ENCODE measurements at regions not wholly inside any gene's neighbourhood (a gene's known extent, or its start where the extent isn't known, plus 50 kb on each side); places are given as distances from the start of the nearest gene placed in this dataset.

- CTCF ChIA-PET = no interaction called here
Measured at GRCh38 chr7:27466703-27467102, 196.0 kb downstream of the HIBADH start.

More at GRCh38 chr7:27466703-27467102, 196.0 kb downstream of the HIBADH start:
- no peak overlapping the region for H2AFZ ChIP-seq (ENCODE audit: low read depth, low read length, poor library complexity, severe bottlenecking)
- no peak overlapping the region for H3K27ac ChIP-seq (ENCODE audit: low read depth, low read length)
- DNase-seq (ENCODE audit: low read depth, low spot score) (no peak), ATAC-seq (no peak)
- TF ChIP-seq JUND (IDR thresholded peaks at IDR 0.05) (no peak), REST (IDR thresholded peaks at IDR 0.05; ENCODE audit: low read depth) (no peak), SP1 (IDR thresholded peaks at IDR 0.05; ENCODE audit: low read depth) (no peak), EGR1 (IDR thresholded peaks at IDR 0.05; ENCODE audit: low read depth) (no peak), EZH2phosphoT487 (IDR thresholded peaks at IDR 0.05; ENCODE audit: borderline replicate concordance) (no peak), ZFX (IDR thresholded peaks at IDR 0.05) (no peak), ZNF274 (IDR thresholded peaks at IDR 0.05; ENCODE audit: low read depth, low read length) (no peak), ZBTB33 (IDR thresholded peaks at IDR 0.05; ENCODE audit: extremely low read depth, insufficient replicate concordance, low read length) (no peak), TCF7L2 (IDR thresholded peaks at IDR 0.05; ENCODE audit: borderline replicate concordance, extremely low read depth, insufficient read depth, insufficient read length) (no peak), RAD21 (IDR thresholded peaks at IDR 0.05; ENCODE audit: low read depth) (no peak), POLR2AphosphoS5 (IDR thresholded peaks at IDR 0.05; ENCODE audit: low read depth, low read length) (no peak), ELF1 (IDR thresholded peaks at IDR 0.05; ENCODE audit: borderline replicate concordance, low read depth) (no peak), CTCF (IDR thresholded peaks at IDR 0.05 in 2 of 3, conservative IDR thresholded peaks at IDR 0.05 in 1 of 3; ENCODE audit: borderline replicate concordance in 1 of 3, insufficient read depth in 1 of 3, low read depth in 2 of 3, low read length in 2 of 3) (no peak), EZH2 (IDR thresholded peaks at IDR 0.05) (no peak), POLR2A (IDR thresholded peaks at IDR 0.05; ENCODE audit: borderline replicate concordance, extremely low read depth, insufficient read depth, insufficient read length) (no peak), FOSL1 (IDR thresholded peaks at IDR 0.05; ENCODE audit: low read depth) (no peak), YY1 (IDR thresholded peaks at IDR 0.05; ENCODE audit: extremely low read depth, insufficient replicate concordance, low read depth, low read length) (no peak), CEBPB (IDR thresholded peaks at IDR 0.05; ENCODE audit: low read depth) (no peak), SIN3A (IDR thresholded peaks at IDR 0.05; ENCODE audit: low read depth) (no peak), ATF3 (IDR thresholded peaks at IDR 0.05) (no peak)
- H3K4me1 ChIP-seq (ENCODE audit: control insufficient read depth in 1 of 2, insufficient read depth in 2 of 2, low read length in 2 of 2) = no peaks in the 10 kb centered on the region
- no peak overlapping the region for H3K9ac ChIP-seq (ENCODE audit: low read length)
- H3K27me3 ChIP-seq (ENCODE audit: insufficient read depth, low read length) = no peaks in the 10 kb centered on the region
- no peaks in the 10 kb centered on the region for H3K79me2 ChIP-seq (ENCODE audit: insufficient read depth, low read length)
- no peaks in the 10 kb centered on the region for H3K9me2 ChIP-seq (ENCODE audit: insufficient read depth)
- no TSS peak for BruUV-seq (replicated peaks)
- POLR2A ChIA-PET = no interaction called here
- RAD21 ChIA-PET (ENCODE audit: low non-redundant PET in 1 of 2, low total read pairs in 2 of 2, uncharacterized antibody in 2 of 2, unreplicated experiment in 2 of 2) = no interaction called here
- no peak overlapping the region for H3K4me2 ChIP-seq (ENCODE audit: low read length)
- no peak overlapping the region for H3K4me3 ChIP-seq (replicated peaks in 1 of 2; ENCODE audit: low read depth in 1 of 2, low read length in 2 of 2)
- no peaks in the 10 kb centered on the region for H3K9me3 ChIP-seq (ENCODE audit: control insufficient read depth in 1 of 2, insufficient read depth in 1 of 2, low read depth in 1 of 2, low read length in 2 of 2)
- no peaks in the 10 kb centered on the region for H4K20me1 ChIP-seq (ENCODE audit: insufficient read depth)
- intact Hi-C loops (cut with micrococcal nuclease) = no loop called here
- H3K36me3 ChIP-seq (ENCODE audit: control insufficient read depth in 1 of 2, insufficient read depth in 2 of 2, low read length in 2 of 2) = no peaks in the 10 kb centered on the region
